GM12874 (cell line): ENCODE measurements at regions not wholly inside any gene's neighbourhood (a gene's known extent, or its start where the extent isn't known, plus 50 kb on each side); places are given as distances from the start of the nearest gene placed in this dataset.
A peak's percentile ranks its signal among the peaks of the same experiment; 100 is the strongest.

ENCODE experiments used
- CTCF ChIP-seq: IDR thresholded peaks from 2 replicates; pipeline ENCODE4 v1.5.1; 2011; ENCODE audit warnings: low read depth, mild to moderate bottlenecking, control low read depth, low read length, moderate library complexity; ENCODE audit not compliant: insufficient read depth

DNA sequence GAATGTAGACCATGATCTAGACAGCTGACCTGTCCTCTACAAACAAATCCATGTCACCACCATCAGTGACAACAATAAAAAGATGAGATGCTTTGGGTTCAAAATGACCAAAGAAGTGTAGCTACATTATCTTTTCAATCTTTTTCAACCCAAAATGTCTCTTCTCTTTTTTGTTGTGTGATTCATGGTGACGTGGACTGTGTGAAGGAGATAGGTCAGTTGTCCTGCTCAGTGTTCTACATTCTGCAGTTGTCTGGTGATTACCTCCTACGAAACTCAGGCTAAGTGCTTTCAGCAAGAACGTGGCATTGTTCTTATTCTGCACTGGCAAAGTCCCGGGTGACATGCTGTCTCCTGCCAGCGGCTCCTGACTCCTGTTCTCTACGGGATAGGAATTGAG, 73.1 kb downstream of the PRKAB2 start:
- TF ChIP-seq CTCF = no peak

DNA sequence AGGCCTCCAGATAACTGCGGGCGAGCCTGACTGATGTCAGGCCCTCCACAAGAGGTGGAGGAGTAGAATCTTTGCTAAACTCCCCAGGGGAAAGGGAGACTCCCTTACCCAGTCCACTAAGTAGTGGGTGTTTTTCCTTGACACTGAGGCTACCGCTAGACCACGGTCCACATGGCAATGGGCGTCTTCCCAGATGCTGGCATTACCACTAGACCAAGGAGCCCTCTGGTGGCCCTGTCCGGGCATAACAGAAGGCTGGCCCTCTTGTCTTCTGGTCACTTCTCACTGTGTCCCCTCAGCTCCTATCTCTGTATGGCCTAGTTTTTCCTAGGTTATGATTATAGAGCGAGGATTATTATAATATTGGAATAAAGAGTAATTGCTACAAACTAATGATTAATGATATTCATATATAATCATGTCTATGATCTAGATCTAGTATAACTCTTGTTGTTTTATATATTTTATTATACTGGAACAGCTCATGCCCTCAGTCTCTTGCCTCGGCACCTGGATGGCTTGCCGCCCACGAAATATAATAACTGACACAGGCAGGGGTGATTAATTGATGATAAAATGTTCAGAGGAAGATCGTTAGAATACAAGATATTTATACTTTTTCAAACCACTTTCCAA, 73.8 kb downstream of the PRKAB2 start:
- peak; percentile 49; the same call in 1 of the 2 replicates for TF ChIP-seq CTCF

DNA sequence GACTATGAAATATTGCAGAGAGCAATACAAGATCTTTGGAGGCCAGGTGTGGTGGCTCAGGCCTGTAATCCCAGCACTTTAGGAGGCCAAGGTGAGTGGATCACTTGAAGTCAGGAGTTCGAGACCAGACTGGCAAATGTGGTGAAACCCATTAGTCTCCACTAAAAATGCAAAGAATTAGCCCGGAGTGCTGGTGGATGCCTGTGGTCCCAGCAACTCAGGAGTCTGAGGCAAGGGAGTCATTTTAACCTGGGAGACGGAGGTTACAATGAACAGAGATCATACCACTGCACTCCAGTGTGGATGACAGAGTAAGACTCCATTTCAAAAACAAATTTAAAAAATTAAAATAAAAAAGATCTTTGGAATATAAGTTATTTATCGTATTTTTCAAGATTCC, 76.6 kb downstream of the PRKAB2 start:
- TF ChIP-seq CTCF = no peak

DNA sequence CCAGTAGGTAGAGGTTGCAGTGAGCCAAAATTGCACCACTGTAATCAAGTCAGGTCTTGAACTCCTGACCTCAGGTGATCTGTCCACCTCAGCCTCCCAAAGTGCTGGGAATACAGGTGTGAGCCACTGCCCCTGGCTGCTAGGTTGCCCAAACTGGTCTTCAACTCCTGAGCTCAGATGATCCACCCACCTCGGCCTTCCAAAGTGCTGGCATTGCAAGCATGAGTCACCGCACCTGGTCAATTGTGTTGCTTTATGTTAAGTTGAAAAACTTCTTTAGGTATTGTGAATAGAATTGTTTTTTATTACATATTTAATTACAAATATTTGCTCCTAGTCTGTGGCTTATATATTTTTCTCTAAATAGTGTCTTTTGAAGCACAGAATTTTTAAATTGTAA, 80.5 kb downstream of the PRKAB2 start:
- TF ChIP-seq CTCF = no peak

GRCh38 chr1:147089457-147089856, 82.8 kb downstream of the PRKAB2 start:
- TF ChIP-seq CTCF = no peak

DNA sequence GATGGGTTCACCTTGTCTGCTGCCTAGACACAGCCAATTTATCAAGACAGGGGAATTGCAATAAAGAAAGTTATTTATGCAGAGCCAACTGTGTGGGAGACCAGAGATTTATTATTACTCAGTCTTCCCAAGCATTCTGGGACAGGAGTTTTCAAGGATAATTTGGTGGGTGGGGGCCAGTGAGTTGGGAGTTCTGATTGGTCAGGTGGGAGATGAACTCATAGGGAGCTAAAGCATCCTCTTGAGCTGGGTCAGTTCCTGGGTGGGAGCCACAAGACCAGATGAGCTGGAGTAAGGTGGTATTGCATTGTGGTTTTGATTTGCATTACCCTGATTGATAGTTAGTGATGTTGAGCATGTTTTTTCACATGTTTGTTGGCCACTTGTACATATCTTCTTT, 86.1 kb downstream of the PRKAB2 start:
- TF ChIP-seq CTCF = no peak

GRCh38 chr1:147084273-147085096, 87.8 kb downstream of the PRKAB2 start:
- no peak for TF ChIP-seq CTCF
